ENCODE measurements at regions not wholly inside any gene's neighbourhood (a gene's known extent, or its start where the extent isn't known, plus 50 kb on each side); places are given as distances from the start of the nearest gene placed in this dataset.
A peak's percentile ranks its signal among the peaks of the same experiment; 100 is the strongest.

DNA sequence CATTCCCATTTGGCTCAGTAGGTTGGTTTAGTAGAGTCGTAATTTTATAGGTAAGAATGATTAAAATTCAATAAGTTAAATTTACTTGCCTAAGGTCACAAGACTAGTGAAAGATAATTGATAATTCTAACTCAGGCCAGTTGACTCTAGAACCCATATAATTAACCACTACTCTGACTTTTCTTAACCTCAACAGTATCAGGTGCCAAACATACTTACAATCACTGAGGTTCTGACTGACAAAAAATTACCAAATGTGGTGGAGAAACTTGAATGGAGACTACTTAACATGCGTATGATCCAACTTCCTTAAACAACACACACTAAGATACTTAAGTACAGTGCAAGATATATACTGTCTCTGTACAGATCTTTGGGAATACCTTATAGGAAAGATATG lies 667.3 kb upstream of the SORCS1 start:
- Histone ChIP-seq H3K36me3 (ENCODE audit: low read depth) (no peaks in the 10 kb centered on the region), H3K9me3 (ENCODE audit: severe bottlenecking) (no peaks in the 10 kb centered on the region), H3K27me3 (ENCODE audit: insufficient read depth, poor library complexity, severe bottlenecking) (no peaks in the 10 kb centered on the region), H3K27ac (ENCODE audit: poor library complexity, severe bottlenecking) (no peak overlapping the region), H3K4me1 (ENCODE audit: insufficient read depth, poor library complexity, severe bottlenecking) (no peaks in the 10 kb centered on the region), H3K4me3 (ENCODE audit: severe bottlenecking) (no peak overlapping the region)
- ATAC-seq (ENCODE audit: low read depth), result no peak
- DNase-seq (ENCODE audit: low spot score), result no peak
- no peak for TF ChIP-seq CTCF (IDR thresholded peaks at IDR 0.05; ENCODE audit: poor library complexity, severe bottlenecking)

DNA sequence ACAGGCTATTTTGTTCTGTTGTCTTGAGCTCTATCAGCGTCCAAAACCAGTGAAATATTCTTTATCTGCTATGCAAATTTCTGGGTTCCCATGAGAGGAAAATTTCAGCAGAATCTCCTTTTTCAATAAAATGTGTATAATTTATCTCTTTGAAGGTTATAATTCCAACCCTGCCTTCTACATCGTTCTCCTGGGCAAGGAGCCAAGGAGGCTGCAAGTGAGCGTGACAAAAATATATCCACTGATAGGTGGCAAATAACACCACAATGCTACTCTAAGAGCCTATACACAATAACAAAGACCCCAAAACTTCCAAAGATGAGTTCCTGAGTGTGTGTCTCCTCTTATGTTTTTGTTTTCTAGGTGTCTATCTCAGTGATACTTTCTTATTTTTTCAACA lies 664.7 kb upstream of the SORCS1 start:
- Histone ChIP-seq H3K27me3 (ENCODE audit: insufficient read depth, poor library complexity, severe bottlenecking) (no peaks in the 10 kb centered on the region), H3K9me3 (ENCODE audit: severe bottlenecking) (no peaks in the 10 kb centered on the region), H3K4me1 (ENCODE audit: insufficient read depth, poor library complexity, severe bottlenecking) (no peaks in the 10 kb centered on the region), H3K4me3 (ENCODE audit: severe bottlenecking) (no peak overlapping the region), H3K36me3 (ENCODE audit: low read depth) (no peaks in the 10 kb centered on the region), H3K27ac (ENCODE audit: poor library complexity, severe bottlenecking) (no peak overlapping the region)
- TF ChIP-seq CTCF (IDR thresholded peaks at IDR 0.05; ENCODE audit: poor library complexity, severe bottlenecking), result no peak
- no peak for ATAC-seq (ENCODE audit: low read depth)
- DNase-seq (ENCODE audit: low spot score), result no peak

DNA sequence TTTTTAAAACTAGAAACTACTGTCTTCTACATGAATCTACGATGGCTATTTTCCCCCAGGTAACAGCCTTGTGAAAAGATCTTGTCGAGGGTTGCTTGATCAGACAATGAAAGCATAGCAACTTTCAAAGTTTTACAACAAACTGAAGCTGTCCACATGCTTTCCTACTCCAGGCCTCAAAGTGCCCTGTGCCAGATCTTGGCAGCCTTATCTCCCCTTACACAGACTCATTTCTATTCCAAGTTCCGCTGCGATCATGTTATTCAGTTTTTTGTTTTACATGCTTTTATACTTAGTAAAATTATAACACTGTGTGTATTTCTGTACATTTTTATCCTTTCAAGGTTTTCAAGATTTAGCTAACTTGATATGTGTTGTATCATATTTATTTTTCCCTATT lies 661.7 kb upstream of the SORCS1 start:
- H3K4me3 ChIP-seq (ENCODE audit: severe bottlenecking), result no peak overlapping the region
- TF ChIP-seq CTCF (IDR thresholded peaks at IDR 0.05; ENCODE audit: poor library complexity, severe bottlenecking), result no peak
- ATAC-seq (ENCODE audit: low read depth), result no peak

DNA sequence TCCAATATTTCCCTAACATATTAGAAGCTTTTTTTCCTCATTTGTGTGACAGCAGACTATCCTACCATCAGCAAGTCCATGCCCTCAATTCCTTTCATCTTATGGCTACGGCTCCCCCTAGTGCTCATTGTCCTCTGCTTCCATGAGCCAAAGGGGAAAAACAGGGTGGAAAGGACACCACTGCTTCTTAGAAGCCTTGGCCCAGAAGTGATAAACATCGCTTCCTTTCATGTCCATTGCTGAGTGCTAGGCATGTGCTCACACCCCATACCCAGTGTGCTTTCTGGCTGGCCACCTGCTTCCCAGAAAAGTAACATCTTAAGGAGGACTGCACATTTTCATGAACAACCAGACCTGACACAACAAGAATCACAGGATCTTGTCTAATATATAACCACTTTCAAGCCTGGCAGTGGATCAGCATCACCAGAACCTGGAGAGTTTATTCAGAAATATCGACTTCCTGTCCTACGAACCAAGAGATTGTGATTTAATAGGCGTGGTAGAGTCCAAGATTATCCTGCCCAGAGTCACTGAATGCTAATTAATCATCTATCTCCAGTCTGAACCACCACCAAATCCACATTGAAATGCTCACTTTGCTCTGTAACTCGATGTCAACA lies 650.5 kb upstream of the SORCS1 start:
- Histone ChIP-seq H3K4me1 (ENCODE audit: insufficient read depth, poor library complexity, severe bottlenecking) (no peaks in the 10 kb centered on the region), H3K4me3 (ENCODE audit: severe bottlenecking) (no peak overlapping the region), H3K27ac (ENCODE audit: poor library complexity, severe bottlenecking) (no peak overlapping the region), H3K27me3 (ENCODE audit: insufficient read depth, poor library complexity, severe bottlenecking) (no peaks in the 10 kb centered on the region), H3K36me3 (ENCODE audit: low read depth) (no peaks in the 10 kb centered on the region), H3K9me3 (ENCODE audit: severe bottlenecking) (no peaks in the 10 kb centered on the region)
- ATAC-seq (ENCODE audit: low read depth) (peak; percentile 82), DNase-seq (ENCODE audit: low spot score) (no peak)
- TF ChIP-seq CTCF (IDR thresholded peaks at IDR 0.05; ENCODE audit: poor library complexity, severe bottlenecking), result peak; percentile 87

More for the DNA sequence above, 661.7 kb upstream of the SORCS1 start:
- Histone ChIP-seq H3K9me3 (ENCODE audit: severe bottlenecking) (no peaks in the 10 kb centered on the region), H3K27ac (ENCODE audit: poor library complexity, severe bottlenecking) (no peak overlapping the region), H3K36me3 (ENCODE audit: low read depth) (no peaks in the 10 kb centered on the region), H3K4me1 (ENCODE audit: insufficient read depth, poor library complexity, severe bottlenecking) (no peaks in the 10 kb centered on the region), H3K27me3 (ENCODE audit: insufficient read depth, poor library complexity, severe bottlenecking) (no peaks in the 10 kb centered on the region)
- no peak for DNase-seq (ENCODE audit: low spot score)

- no peak for ATAC-seq (ENCODE audit: low read depth)
- TF ChIP-seq CTCF (IDR thresholded peaks at IDR 0.05; ENCODE audit: poor library complexity, severe bottlenecking), result no peak
- no peak overlapping the region for H3K4me3 ChIP-seq (ENCODE audit: severe bottlenecking)
- H3K9me3 ChIP-seq (ENCODE audit: severe bottlenecking), result no peaks in the 10 kb centered on the region
- DNase-seq (ENCODE audit: low spot score), result no peak
- no peaks in the 10 kb centered on the region for H3K4me1 ChIP-seq (ENCODE audit: insufficient read depth, poor library complexity, severe bottlenecking)
- H3K27ac ChIP-seq (ENCODE audit: poor library complexity, severe bottlenecking), result no peak overlapping the region
- no peaks in the 10 kb centered on the region for H3K27me3 ChIP-seq (ENCODE audit: insufficient read depth, poor library complexity, severe bottlenecking)
- H3K36me3 ChIP-seq (ENCODE audit: low read depth), result no peaks in the 10 kb centered on the region
Observed at GRCh38 chr10:107813451-107814162, 649.1 kb upstream of the SORCS1 start.
